Suprapubic skin (tissue), 4 donors: ENCODE measurements at regions not wholly inside any gene's neighbourhood (a gene's known extent, or its start where the extent isn't known, plus 50 kb on each side); places are given as distances from the start of the nearest gene placed in this dataset.

Source experiments
- DNase-seq, 2 donors: peaks; one replicate each; pipeline ENCODE4 v3.0.0-alpha.2; 2019; ENCODE audit warnings: low spot score in 2 of 2
- H3K27ac ChIP-seq: fragments of 200-600 bp; sonication (generic); one replicate; pipeline ENCODE4 v1.5.1; 2019
- H3K27me3 ChIP-seq: fragments of 200-600 bp; sonication (generic); one replicate; pipeline ENCODE4 v1.5.1; 2019
- H3K36me3 ChIP-seq: fragments of 200-600 bp; sonication (generic); one replicate; pipeline ENCODE4 v1.5.1; 2019
- H3K4me1 ChIP-seq: fragments of 200-600 bp; sonication (generic); one replicate; pipeline ENCODE4 v1.5.1; 2019
- H3K4me3 ChIP-seq: fragments of 200-600 bp; sonication (generic); one replicate; pipeline ENCODE4 v1.5.1; 2019; ENCODE audit warnings: mild to moderate bottlenecking
- H3K9me3 ChIP-seq: fragments of 200-600 bp; sonication (generic); one replicate; pipeline ENCODE4 v1.5.1; 2019
- CTCF ChIP-seq, 2 donors: fragments of 200-600 bp in 1 of 2; fragments of 450-650 bp in 1 of 2; sonication (generic) in 1 of 2; IDR thresholded peaks; one replicate each; pipeline ENCODE4 v1.5.1; 2016 to 2019; ENCODE audit warnings: antibody characterized with exemption in 2 of 2, mild to moderate bottlenecking in 1 of 2, moderate library complexity in 1 of 2
- EP300 ChIP-seq: sonication (generic); formaldehyde crosslinking; IDR thresholded peaks from one replicate; pipeline ENCODE4 v1.6.1; 2017; ENCODE audit warnings: antibody characterized with exemption
- POLR2A ChIP-seq, 2 donors: fragments of 450-650 bp; IDR thresholded peaks; one replicate each; pipeline ENCODE4 v1.6.1; 2017; ENCODE audit warnings: antibody characterized with exemption in 2 of 2, mild to moderate bottlenecking in 2 of 2, moderate library complexity in 2 of 2
- POLR2AphosphoS5 ChIP-seq, 3 donors: sonication (generic); formaldehyde crosslinking; IDR thresholded peaks; one replicate each; pipeline ENCODE4 v1.6.1; 2017; ENCODE audit warnings: antibody characterized with exemption in 3 of 3
- WGBS: methylation state at CpG from one replicate; pipeline ENCODE4 v1.1.5; 2018; 5-methylcytosine and 5-hydroxymethylcytosine counted together

- Histone ChIP-seq H3K9me3 (no peaks in the 10 kb centered on the region), H3K27ac (no peak overlapping the region), H3K4me1 (no peaks in the 10 kb centered on the region), H3K27me3 (no peaks in the 10 kb centered on the region), H3K36me3 (no peaks in the 10 kb centered on the region), H3K4me3 (no peak overlapping the region)
- TF ChIP-seq POLR2A (IDR thresholded peaks at IDR 0.05) (no peak), POLR2AphosphoS5 (IDR thresholded peaks at IDR 0.05) (no peak), EP300 (no peak), CTCF (IDR thresholded peaks at IDR 0.05) (no peak)
- DNase-seq, result no peak
- WGBS, result 93% methylated on average over 3 of the region's 3 CpGs
Measured at GRCh38 chr13:83056269-83056668, 826.0 kb downstream of the SLITRK1 start.

- no peak for DNase-seq
- H3K4me1 ChIP-seq, result no peaks in the 10 kb centered on the region
- H3K9me3 ChIP-seq, result no peaks in the 10 kb centered on the region
- no peak overlapping the region for H3K27ac ChIP-seq
- no peak for TF ChIP-seq CTCF (IDR thresholded peaks at IDR 0.05)
- TF ChIP-seq POLR2A (IDR thresholded peaks at IDR 0.05), result no peak
- TF ChIP-seq POLR2AphosphoS5 (IDR thresholded peaks at IDR 0.05), result no peak
- no peak for TF ChIP-seq EP300
- H3K27me3 ChIP-seq, result no peaks in the 10 kb centered on the region
- H3K4me3 ChIP-seq, result no peak overlapping the region
- 74% methylated on average over 1 of the region's 1 CpG for WGBS
- H3K36me3 ChIP-seq, result no peaks in the 10 kb centered on the region
Measured at GRCh38 chr13:83048419-83048818, 833.9 kb downstream of the SLITRK1 start.

GRCh38 chr13:83024955-83025594 is 857.2 kb downstream of the SLITRK1 start:
- no peak overlapping the region for H3K4me3 ChIP-seq
- H3K4me1 ChIP-seq, result no peaks in the 10 kb centered on the region
- no peak for DNase-seq
- H3K27ac ChIP-seq, result no peak overlapping the region
- TF ChIP-seq POLR2A (IDR thresholded peaks at IDR 0.05) (no peak), EP300 (no peak), POLR2AphosphoS5 (IDR thresholded peaks at IDR 0.05) (no peak), CTCF (IDR thresholded peaks at IDR 0.05) (no peak)
- WGBS, result 100% methylated on average over 1 of the region's 1 CpG
- H3K36me3 ChIP-seq, result no peaks in the 10 kb centered on the region
- H3K9me3 ChIP-seq, result no peaks in the 10 kb centered on the region
- no peaks in the 10 kb centered on the region for H3K27me3 ChIP-seq

- Histone ChIP-seq H3K9me3 (no peaks in the 10 kb centered on the region), H3K4me3 (no peak overlapping the region), H3K4me1 (no peaks in the 10 kb centered on the region), H3K36me3 (no peaks in the 10 kb centered on the region), H3K27me3 (no peaks in the 10 kb centered on the region), H3K27ac (no peak overlapping the region)
- TF ChIP-seq POLR2AphosphoS5 (IDR thresholded peaks at IDR 0.05) (no peak), CTCF (IDR thresholded peaks at IDR 0.05) (no peak), POLR2A (IDR thresholded peaks at IDR 0.05) (no peak), EP300 (no peak)
- no peak for DNase-seq
- 96% methylated on average over 1 of the region's 1 CpG for WGBS
Measured at GRCh38 chr13:83024232-83024631, 858.0 kb downstream of the SLITRK1 start.

- 83% methylated on average over 4 of the region's 4 CpGs for WGBS
- no peak overlapping the region for H3K4me3 ChIP-seq
- no peak for DNase-seq
- H3K4me1 ChIP-seq, result no peaks in the 10 kb centered on the region
- no peaks in the 10 kb centered on the region for H3K9me3 ChIP-seq
- TF ChIP-seq POLR2A (IDR thresholded peaks at IDR 0.05) (no peak), POLR2AphosphoS5 (IDR thresholded peaks at IDR 0.05) (no peak)
- no peaks in the 10 kb centered on the region for H3K27me3 ChIP-seq
- no peaks in the 10 kb centered on the region for H3K36me3 ChIP-seq
- no peak overlapping the region for H3K27ac ChIP-seq
Measured at GRCh38 chr13:83019986-83020385, 862.3 kb downstream of the SLITRK1 start.

GRCh38 chr13:83009987-83010386 is 872.3 kb downstream of the SLITRK1 start:
- no peaks in the 10 kb centered on the region for H3K27me3 ChIP-seq
- TF ChIP-seq EP300 (no peak), POLR2A (IDR thresholded peaks at IDR 0.05) (no peak), POLR2AphosphoS5 (IDR thresholded peaks at IDR 0.05) (no peak), CTCF (IDR thresholded peaks at IDR 0.05) (no peak)
- no peaks in the 10 kb centered on the region for H3K4me1 ChIP-seq
- no peaks in the 10 kb centered on the region for H3K9me3 ChIP-seq
- H3K4me3 ChIP-seq, result no peak overlapping the region
- no peak for DNase-seq
- H3K27ac ChIP-seq, result no peak overlapping the region
- no peaks in the 10 kb centered on the region for H3K36me3 ChIP-seq
- 85% methylated on average over 2 of the region's 2 CpGs for WGBS
